H7 (cell line): ENCODE measurements at regions not wholly inside any gene's neighbourhood (a gene's known extent, or its start where the extent isn't known, plus 50 kb on each side); places are given as distances from the start of the nearest gene placed in this dataset.

ENCODE experiments used
- DNase-seq: peaks from one replicate; pipeline ENCODE4 v3.0.0; 2012
- H3K27me3 ChIP-seq: 2 replicates; pipeline ENCODE4 v1.6.0; 2011; ENCODE audit warnings: mild to moderate bottlenecking, low read length; ENCODE audit not compliant: control insufficient read depth, insufficient read depth
- H3K36me3 ChIP-seq: replicated peaks from 2 replicates; pipeline ENCODE4 v1.5.1; 2011; ENCODE audit warnings: low read length; ENCODE audit not compliant: control insufficient read depth, insufficient read depth
- H3K4me3 ChIP-seq: 2 replicates; pipeline ENCODE4 v1.5.1; 2011; ENCODE audit warnings: low read depth, mild to moderate bottlenecking, control low read depth, low read length, moderate library complexity; ENCODE audit not compliant: insufficient read depth

GRCh38 chr4:89166971-89167475, 55.7 kb downstream of the TIGD2 start:
- Histone ChIP-seq H3K4me3 (no peak overlapping the region), H3K27me3 (no peaks in the 10 kb centered on the region), H3K36me3 (no peaks in the 10 kb centered on the region)
- DNase-seq, result no peak

GRCh38 chr4:89171176-89171805, 60.0 kb downstream of the TIGD2 start:
- no peak overlapping the region for H3K4me3 ChIP-seq
- no peaks in the 10 kb centered on the region for H3K27me3 ChIP-seq
- no peak for DNase-seq
- no peaks in the 10 kb centered on the region for H3K36me3 ChIP-seq

- no peaks in the 10 kb centered on the region for H3K27me3 ChIP-seq
- peak; percentile 2 for DNase-seq
- no peak overlapping the region for H3K4me3 ChIP-seq
- H3K36me3 ChIP-seq, result no peaks in the 10 kb centered on the region
These were observed 61.5 kb downstream of the TIGD2 start for GRCh38 chr4:89172865-89173264.

- Histone ChIP-seq H3K4me3 (no peak overlapping the region), H3K36me3 (no peaks in the 10 kb centered on the region), H3K27me3 (no peaks in the 10 kb centered on the region)
- no peak for DNase-seq
These were observed 62.2 kb downstream of the TIGD2 start for GRCh38 chr4:89173336-89174090.

GRCh38 chr4:89174784-89175183, 63.5 kb downstream of the TIGD2 start:
- Histone ChIP-seq H3K4me3 (no peak overlapping the region), H3K27me3 (no peaks in the 10 kb centered on the region)

GRCh38 chr4:89175611-89176010, 64.3 kb downstream of the TIGD2 start:
- Histone ChIP-seq H3K27me3 (no peaks in the 10 kb centered on the region), H3K4me3 (no peak overlapping the region), H3K36me3 (no peaks in the 10 kb centered on the region)
- DNase-seq, result no peak

More at GRCh38 chr4:89174784-89175183, 63.5 kb downstream of the TIGD2 start:
- no peak for DNase-seq
- no peaks in the 10 kb centered on the region for H3K36me3 ChIP-seq

- no peaks in the 10 kb centered on the region for H3K27me3 ChIP-seq
- H3K36me3 ChIP-seq, result no peaks in the 10 kb centered on the region
- DNase-seq, result no peak
- no peak overlapping the region for H3K4me3 ChIP-seq
These were observed 66.5 kb downstream of the TIGD2 start for GRCh38 chr4:89177807-89178206.

- Histone ChIP-seq H3K4me3 (no peak overlapping the region), H3K36me3 (no peaks in the 10 kb centered on the region), H3K27me3 (no peaks in the 10 kb centered on the region)
- DNase-seq, result peak; percentile 6
These were observed 73.1 kb downstream of the TIGD2 start for GRCh38 chr4:89184407-89184806.
